ENCODE measurements at regions not wholly inside any gene's neighbourhood (a gene's known extent, or its start where the extent isn't known, plus 50 kb on each side); places are given as distances from the start of the nearest gene placed in this dataset.

- no peak for DNase-seq (ENCODE audit: low read depth in 2 of 2, low spot score in 1 of 2)
Measured at GRCh38 chr5:18312016-18312415, 677.8 kb downstream of the TAF11L14 start.

GRCh38 chr5:18314192-18314778 lies 680.0 kb downstream of the TAF11L14 start:
- no peak for DNase-seq (ENCODE audit: low read depth in 2 of 2, low spot score in 1 of 2)

GRCh38 chr5:18321262-18321942 lies 687.1 kb downstream of the TAF11L14 start:
- DNase-seq (ENCODE audit: low read depth in 2 of 2, low spot score in 1 of 2) = no peak

GRCh38 chr5:18323891-18324290 lies 689.6 kb downstream of the TAF11L14 start:
- DNase-seq (ENCODE audit: low read depth in 2 of 2, low spot score in 1 of 2) = no peak

GRCh38 chr5:18325431-18325830 lies 691.2 kb downstream of the TAF11L14 start:
- DNase-seq (ENCODE audit: low read depth in 2 of 2, low spot score in 1 of 2) = no peak

GRCh38 chr5:18329328-18329727 lies 695.1 kb downstream of the TAF11L14 start:
- DNase-seq (ENCODE audit: low read depth in 2 of 2, low spot score in 1 of 2) = no peak

GRCh38 chr5:18333841-18334240 lies 699.6 kb downstream of the TAF11L14 start:
- no peak for DNase-seq (ENCODE audit: low read depth in 2 of 2, low spot score in 1 of 2)

- no peak for DNase-seq (ENCODE audit: low read depth in 2 of 2, low spot score in 1 of 2)
Measured at GRCh38 chr5:18334949-18335348, 700.7 kb downstream of the TAF11L14 start.

- DNase-seq (ENCODE audit: low read depth in 2 of 2, low spot score in 1 of 2) = no peak
Measured at GRCh38 chr5:18354828-18355227, 720.6 kb downstream of the TAF11L14 start.

GRCh38 chr5:18357486-18357885 lies 723.2 kb downstream of the TAF11L14 start:
- no peak for DNase-seq (ENCODE audit: low read depth in 2 of 2, low spot score in 1 of 2)

GRCh38 chr5:18366234-18366633 lies 732.0 kb downstream of the TAF11L14 start:
- no peak for DNase-seq (ENCODE audit: low read depth in 2 of 2, low spot score in 1 of 2)

GRCh38 chr5:18370531-18370930 lies 736.3 kb downstream of the TAF11L14 start:
- DNase-seq (ENCODE audit: low read depth in 2 of 2, low spot score in 1 of 2) = no peak

GRCh38 chr5:18375641-18376040 lies 741.4 kb downstream of the TAF11L14 start:
- DNase-seq (ENCODE audit: low read depth in 2 of 2, low spot score in 1 of 2) = no peak

- DNase-seq (ENCODE audit: low read depth in 2 of 2, low spot score in 1 of 2) = no peak
Measured at GRCh38 chr5:18378066-18378465, 743.8 kb downstream of the TAF11L14 start.

- no peak for DNase-seq (ENCODE audit: low read depth in 2 of 2, low spot score in 1 of 2)
Measured at GRCh38 chr5:18379189-18379588, 744.9 kb downstream of the TAF11L14 start.

GRCh38 chr5:18380729-18381362 lies 746.6 kb downstream of the TAF11L14 start:
- DNase-seq (ENCODE audit: low read depth in 2 of 2, low spot score in 1 of 2) = no peak

- no peak for DNase-seq (ENCODE audit: low read depth in 2 of 2, low spot score in 1 of 2)
Measured at GRCh38 chr5:18393565-18394442, 759.5 kb downstream of the TAF11L14 start.

GRCh38 chr5:18394443-18394804 lies 760.2 kb downstream of the TAF11L14 start:
- no peak for DNase-seq (ENCODE audit: low read depth in 2 of 2, low spot score in 1 of 2)

- no peak for DNase-seq (ENCODE audit: low read depth in 2 of 2, low spot score in 1 of 2)
Measured at GRCh38 chr5:18395126-18396110, 761.2 kb downstream of the TAF11L14 start.

- DNase-seq (ENCODE audit: low read depth in 2 of 2, low spot score in 1 of 2) = no peak
Measured at GRCh38 chr5:18397371-18397770, 763.1 kb downstream of the TAF11L14 start.

Measured in stimulated activated CD8-positive, alpha-beta memory T cell treated with anti-CD3 and anti-CD28 coated beads, Interleukin-4, amount 100 ng/mL, for 4 hours (primary cell).